ENCODE measurements at regions not wholly inside any gene's neighbourhood (a gene's known extent, or its start where the extent isn't known, plus 50 kb on each side); places are given as distances from the start of the nearest gene placed in this dataset.

- TF ChIP-seq CTCF (conservative IDR thresholded peaks at IDR 0.05; ENCODE audit: low read depth, low read length), result no peak
- no peak overlapping the region for H3K4me3 ChIP-seq (ENCODE audit: low read depth, low read length)
- no peak for DNase-seq (ENCODE audit: low read depth)
Measured at GRCh38 chr14:98103705-98104104, 1168.3 kb downstream of the BCL11B start.

GRCh38 chr14:98109326-98109725 is 1162.7 kb downstream of the BCL11B start:
- H3K4me3 ChIP-seq (ENCODE audit: low read depth, low read length), result no peak overlapping the region
- no peak for DNase-seq (ENCODE audit: low read depth)
- TF ChIP-seq CTCF (conservative IDR thresholded peaks at IDR 0.05; ENCODE audit: low read depth, low read length), result no peak

GRCh38 chr14:98112194-98112780 is 1159.7 kb downstream of the BCL11B start:
- no peak for DNase-seq (ENCODE audit: low read depth)
- H3K4me3 ChIP-seq (ENCODE audit: low read depth, low read length), result no peak overlapping the region
- no peak for TF ChIP-seq CTCF (conservative IDR thresholded peaks at IDR 0.05; ENCODE audit: low read depth, low read length)

GRCh38 chr14:98114122-98114895 is 1157.7 kb downstream of the BCL11B start:
- H3K4me3 ChIP-seq (ENCODE audit: low read depth, low read length), result no peak overlapping the region
- TF ChIP-seq CTCF (conservative IDR thresholded peaks at IDR 0.05; ENCODE audit: low read depth, low read length), result no peak
- no peak for DNase-seq (ENCODE audit: low read depth)

GRCh38 chr14:98114946-98115345 is 1157.1 kb downstream of the BCL11B start:
- TF ChIP-seq CTCF (conservative IDR thresholded peaks at IDR 0.05; ENCODE audit: low read depth, low read length), result no peak
- DNase-seq (ENCODE audit: low read depth), result no peak
- H3K4me3 ChIP-seq (ENCODE audit: low read depth, low read length), result no peak overlapping the region

GRCh38 chr14:98118749-98119148 is 1153.2 kb downstream of the BCL11B start:
- H3K4me3 ChIP-seq (ENCODE audit: low read depth, low read length), result no peak overlapping the region
- DNase-seq (ENCODE audit: low read depth), result no peak
- no peak for TF ChIP-seq CTCF (conservative IDR thresholded peaks at IDR 0.05; ENCODE audit: low read depth, low read length)

- no peak overlapping the region for H3K4me3 ChIP-seq (ENCODE audit: low read depth, low read length)
- no peak for TF ChIP-seq CTCF (conservative IDR thresholded peaks at IDR 0.05; ENCODE audit: low read depth, low read length)
- no peak for DNase-seq (ENCODE audit: low read depth)
Measured at GRCh38 chr14:98119739-98120138, 1152.3 kb downstream of the BCL11B start.

Data from choroid plexus epithelial cell (primary cell).